ENCODE measurements at regions not wholly inside any gene's neighbourhood (a gene's known extent, or its start where the extent isn't known, plus 50 kb on each side); places are given as distances from the start of the nearest gene placed in this dataset.

GRCh38 chr2:223416815-223417610 lies 185.1 kb downstream of the SCG2 start:
- no peak for TF ChIP-seq CTCF (IDR thresholded peaks at IDR 0.05; ENCODE audit: unreplicated experiment)
- intact Hi-C loops (cut with micrococcal nuclease; ENCODE audit: unreplicated experiment) = no loop called here
- BruUV-seq (replicated peaks) = no TSS peak
- no peak for DNase-seq
- Mint-ChIP-seq H3K27ac (ENCODE audit: unreplicated experiment) (no peak overlapping the region), H3K27me3 (ENCODE audit: unreplicated experiment) (peaks cover 7% of the 10 kb centered on the region), H3K36me3 (ENCODE audit: insufficient read depth, unreplicated experiment) (no peaks in the 10 kb centered on the region), H3K4me1 (ENCODE audit: low read depth, unreplicated experiment) (no peaks in the 10 kb centered on the region), H3K9me3 (ENCODE audit: low read depth, unreplicated experiment) (no peaks in the 10 kb centered on the region), H3K4me3 (ENCODE audit: low read depth, unreplicated experiment) (no peak overlapping the region)
- CTCF ChIA-PET = no interaction called here

GRCh38 chr2:223418131-223418530 lies 184.0 kb downstream of the SCG2 start:
- H3K27ac Mint-ChIP-seq (ENCODE audit: unreplicated experiment) = no peak overlapping the region
- intact Hi-C loops (cut with micrococcal nuclease; ENCODE audit: unreplicated experiment) = no loop called here
- H3K9me3 Mint-ChIP-seq (ENCODE audit: low read depth, unreplicated experiment) = no peaks in the 10 kb centered on the region
- no TSS peak for BruUV-seq (replicated peaks)
- H3K4me1 Mint-ChIP-seq (ENCODE audit: low read depth, unreplicated experiment) = no peaks in the 10 kb centered on the region
- peaks cover 2% of the 10 kb centered on the region for H3K27me3 Mint-ChIP-seq (ENCODE audit: unreplicated experiment)
- TF ChIP-seq CTCF (IDR thresholded peaks at IDR 0.05; ENCODE audit: unreplicated experiment) = no peak
- CTCF ChIA-PET = no interaction called here
- no peak overlapping the region for H3K4me3 Mint-ChIP-seq (ENCODE audit: low read depth, unreplicated experiment)
- no peaks in the 10 kb centered on the region for H3K36me3 Mint-ChIP-seq (ENCODE audit: insufficient read depth, unreplicated experiment)
- no peak for DNase-seq

GRCh38 chr2:223418604-223419199 lies 183.5 kb downstream of the SCG2 start:
- Mint-ChIP-seq H3K36me3 (ENCODE audit: insufficient read depth, unreplicated experiment) (no peaks in the 10 kb centered on the region), H3K9me3 (ENCODE audit: low read depth, unreplicated experiment) (no peaks in the 10 kb centered on the region), H3K27me3 (ENCODE audit: unreplicated experiment) (no peaks in the 10 kb centered on the region), H3K4me1 (ENCODE audit: low read depth, unreplicated experiment) (no peaks in the 10 kb centered on the region), H3K27ac (ENCODE audit: unreplicated experiment) (no peak overlapping the region), H3K4me3 (ENCODE audit: low read depth, unreplicated experiment) (no peak overlapping the region)
- no peak for TF ChIP-seq CTCF (IDR thresholded peaks at IDR 0.05; ENCODE audit: unreplicated experiment)
- intact Hi-C loops (cut with micrococcal nuclease; ENCODE audit: unreplicated experiment) = no loop called here
- DNase-seq = no peak
- CTCF ChIA-PET = no interaction called here
- no TSS peak for BruUV-seq (replicated peaks)

GRCh38 chr2:223420048-223420447 lies 182.1 kb downstream of the SCG2 start:
- Mint-ChIP-seq H3K9me3 (ENCODE audit: low read depth, unreplicated experiment) (no peaks in the 10 kb centered on the region), H3K4me3 (ENCODE audit: low read depth, unreplicated experiment) (no peak overlapping the region), H3K4me1 (ENCODE audit: low read depth, unreplicated experiment) (no peaks in the 10 kb centered on the region), H3K27me3 (ENCODE audit: unreplicated experiment) (no peaks in the 10 kb centered on the region), H3K27ac (ENCODE audit: unreplicated experiment) (no peak overlapping the region), H3K36me3 (ENCODE audit: insufficient read depth, unreplicated experiment) (no peaks in the 10 kb centered on the region)
- intact Hi-C loops (cut with micrococcal nuclease; ENCODE audit: unreplicated experiment) = no loop called here
- no peak for DNase-seq
- no peak for TF ChIP-seq CTCF (IDR thresholded peaks at IDR 0.05; ENCODE audit: unreplicated experiment)
- BruUV-seq (replicated peaks) = no TSS peak
- CTCF ChIA-PET = no interaction called here
